HepG2 (cell line): ENCODE measurements at regions not wholly inside any gene's neighbourhood (a gene's known extent, or its start where the extent isn't known, plus 50 kb on each side); places are given as distances from the start of the nearest gene placed in this dataset.

Experiments
- CAMTA2 ChIP-seq: sonication (generic); formaldehyde crosslinking; IDR thresholded peaks from 2 replicates; pipeline ENCODE4 v1.4.0; 2020; ENCODE audit warnings: mild to moderate bottlenecking, missing genetic modification reagents, borderline replicate concordance
- HMGXB3 ChIP-seq: sonication (generic); formaldehyde crosslinking; IDR thresholded peaks from 2 replicates; pipeline ENCODE4 v1.4.0; 2020; ENCODE audit warnings: missing genetic modification reagents, borderline replicate concordance
- NFE2L2 ChIP-seq: fragments of 150-350 bp; IDR thresholded peaks from 2 replicates; pipeline ENCODE4 v1.6.1; 2014; ENCODE audit warnings: low read length
- RARA ChIP-seq: IDR thresholded peaks from 2 replicates; pipeline ENCODE4 v1.6.1; 2016; ENCODE audit warnings: missing genetic modification reagents, missing compliant biosample characterization
- RBM22 ChIP-seq: fragments of 200-400 bp; formaldehyde crosslinking; optimal IDR thresholded peaks from 2 replicates; pipeline ENCODE3; 2017; ENCODE audit warnings: mild to moderate bottlenecking, low read length, moderate library complexity
- SALL1 ChIP-seq: sonication (generic); formaldehyde crosslinking; IDR thresholded peaks from 2 replicates; pipeline ENCODE4 v1.8.0; 2022; ENCODE audit warnings: mild to moderate bottlenecking, missing genetic modification reagents
- ZBTB34 ChIP-seq: sonication (generic); formaldehyde crosslinking; IDR thresholded peaks from 2 replicates; pipeline ENCODE4 v1.8.0; 2022; ENCODE audit warnings: mild to moderate bottlenecking, missing genetic modification reagents
- ZBTB8A ChIP-seq: sonication (generic); formaldehyde crosslinking; IDR thresholded peaks from 2 replicates; pipeline ENCODE4 v1.4.0; 2020; ENCODE audit warnings: mild to moderate bottlenecking, low read depth, missing genetic modification reagents, borderline replicate concordance
- ZFYVE20 ChIP-seq: sonication (generic); formaldehyde crosslinking; IDR thresholded peaks from 2 replicates; pipeline ENCODE4 v1.8.0; 2023; ENCODE audit warnings: low read depth, mild to moderate bottlenecking, moderate library complexity, missing genetic modification reagents, borderline replicate concordance
- ZMAT5 ChIP-seq: sonication (generic); formaldehyde crosslinking; IDR thresholded peaks from 2 replicates; pipeline ENCODE4 v1.5.0; 2020; ENCODE audit warnings: mild to moderate bottlenecking, low read depth, missing genetic modification reagents, borderline replicate concordance
- ZMYM4 ChIP-seq: sonication (generic); formaldehyde crosslinking; IDR thresholded peaks from 2 replicates; pipeline ENCODE4 v1.8.1; 2023; ENCODE audit warnings: mild to moderate bottlenecking, missing genetic modification reagents
- ZNF124 ChIP-seq: sonication (generic); formaldehyde crosslinking; IDR thresholded peaks from 2 replicates; pipeline ENCODE4 v1.4.0; 2020; ENCODE audit warnings: missing genetic modification reagents
- ZNF136 ChIP-seq: sonication (generic); formaldehyde crosslinking; IDR thresholded peaks from 2 replicates; pipeline ENCODE4 v1.8.1; 2022; ENCODE audit warnings: low read depth, mild to moderate bottlenecking, moderate library complexity, missing genetic modification reagents
- ZNF441 ChIP-seq: sonication (generic); formaldehyde crosslinking; IDR thresholded peaks from 2 replicates; pipeline ENCODE4 v1.7.0; 2021; ENCODE audit warnings: missing genetic modification reagents, borderline replicate concordance
- ZNF446 ChIP-seq: sonication (generic); formaldehyde crosslinking; IDR thresholded peaks from 2 replicates; pipeline ENCODE4 v1.5.0; 2020; ENCODE audit warnings: mild to moderate bottlenecking, missing genetic modification reagents
- ZNF510 ChIP-seq: sonication (generic); formaldehyde crosslinking; IDR thresholded peaks from 2 replicates; pipeline ENCODE4 v1.4.0; 2020; ENCODE audit warnings: low read depth, mild to moderate bottlenecking, missing genetic modification reagents
- ZNF678 ChIP-seq: sonication (generic); formaldehyde crosslinking; IDR thresholded peaks from 2 replicates; pipeline ENCODE4 v1.4.0; 2020; ENCODE audit warnings: mild to moderate bottlenecking, missing genetic modification reagents
- ZNF775 ChIP-seq: sonication (generic); formaldehyde crosslinking; IDR thresholded peaks from 2 replicates; pipeline ENCODE4 v1.4.0; 2020; ENCODE audit warnings: missing genetic modification reagents, mild to moderate bottlenecking, moderate library complexity, borderline replicate concordance
- TF ChIP-seq, protein P1 (sequence below): sonication (generic); formaldehyde crosslinking; IDR thresholded peaks from 2 replicates; pipeline ENCODE4 v1.4.0; 2020; ENCODE audit warnings: missing genetic modification reagents, borderline replicate concordance
- TF ChIP-seq, protein P2 (sequence below): IDR thresholded peaks from 2 replicates; pipeline ENCODE4 v1.6.1; 2016; ENCODE audit warnings: control low read depth

DNA sequence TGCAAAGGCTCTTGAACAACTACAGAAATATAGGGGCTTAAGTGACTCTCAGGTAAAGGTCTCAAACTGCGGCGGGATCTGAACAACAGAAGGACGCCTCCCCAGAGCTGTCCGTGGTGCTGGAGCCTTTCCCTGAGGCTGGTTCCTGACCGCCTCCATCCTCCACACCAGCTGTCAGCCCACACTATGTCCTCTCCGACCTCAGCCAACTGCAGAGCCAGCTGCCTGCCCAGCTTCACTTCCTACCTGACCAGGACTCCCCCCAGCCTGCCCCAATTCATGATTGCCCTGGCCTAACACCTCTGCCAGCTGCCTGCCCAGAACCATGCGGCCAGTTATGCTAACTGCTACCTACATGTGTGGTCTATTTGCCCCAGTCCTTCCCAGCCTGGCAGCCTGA lies 63.6 kb upstream of the ZC3H12A start (continued):
- no peak for TF ChIP-seq ZFYVE20
- no peak for TF ChIP-seq ZNF510
- 0 out of 2 replicates have a peak, but pooled peaks have one; percentile 36 for TF ChIP-seq HMGXB3 (CRISPR knock-in tag)
- peak; percentile 58; the same call in 1 of the 2 replicates for TF ChIP-seq ZNF441
- no peak for TF ChIP-seq ZMAT5 (CRISPR knock-in tag)
- no peak for TF ChIP-seq ZNF678 (CRISPR knock-in tag)
- TF ChIP-seq CAMTA2 (CRISPR knock-in tag) = no peak
- TF ChIP-seq SALL1 = peak; percentile 65
- no peak for TF ChIP-seq ZNF136 (CRISPR knock-in tag)
- no peak for TF ChIP-seq ZBTB34 (CRISPR knock-in tag)
- TF ChIP-seq ZNF446 = 0 out of 2 replicates have a peak, but pooled peaks have one; percentile 33
- TF ChIP-seq ZNF124 = no peak; the same call in 1 of the 2 replicates
- TF ChIP-seq, protein P1, sequence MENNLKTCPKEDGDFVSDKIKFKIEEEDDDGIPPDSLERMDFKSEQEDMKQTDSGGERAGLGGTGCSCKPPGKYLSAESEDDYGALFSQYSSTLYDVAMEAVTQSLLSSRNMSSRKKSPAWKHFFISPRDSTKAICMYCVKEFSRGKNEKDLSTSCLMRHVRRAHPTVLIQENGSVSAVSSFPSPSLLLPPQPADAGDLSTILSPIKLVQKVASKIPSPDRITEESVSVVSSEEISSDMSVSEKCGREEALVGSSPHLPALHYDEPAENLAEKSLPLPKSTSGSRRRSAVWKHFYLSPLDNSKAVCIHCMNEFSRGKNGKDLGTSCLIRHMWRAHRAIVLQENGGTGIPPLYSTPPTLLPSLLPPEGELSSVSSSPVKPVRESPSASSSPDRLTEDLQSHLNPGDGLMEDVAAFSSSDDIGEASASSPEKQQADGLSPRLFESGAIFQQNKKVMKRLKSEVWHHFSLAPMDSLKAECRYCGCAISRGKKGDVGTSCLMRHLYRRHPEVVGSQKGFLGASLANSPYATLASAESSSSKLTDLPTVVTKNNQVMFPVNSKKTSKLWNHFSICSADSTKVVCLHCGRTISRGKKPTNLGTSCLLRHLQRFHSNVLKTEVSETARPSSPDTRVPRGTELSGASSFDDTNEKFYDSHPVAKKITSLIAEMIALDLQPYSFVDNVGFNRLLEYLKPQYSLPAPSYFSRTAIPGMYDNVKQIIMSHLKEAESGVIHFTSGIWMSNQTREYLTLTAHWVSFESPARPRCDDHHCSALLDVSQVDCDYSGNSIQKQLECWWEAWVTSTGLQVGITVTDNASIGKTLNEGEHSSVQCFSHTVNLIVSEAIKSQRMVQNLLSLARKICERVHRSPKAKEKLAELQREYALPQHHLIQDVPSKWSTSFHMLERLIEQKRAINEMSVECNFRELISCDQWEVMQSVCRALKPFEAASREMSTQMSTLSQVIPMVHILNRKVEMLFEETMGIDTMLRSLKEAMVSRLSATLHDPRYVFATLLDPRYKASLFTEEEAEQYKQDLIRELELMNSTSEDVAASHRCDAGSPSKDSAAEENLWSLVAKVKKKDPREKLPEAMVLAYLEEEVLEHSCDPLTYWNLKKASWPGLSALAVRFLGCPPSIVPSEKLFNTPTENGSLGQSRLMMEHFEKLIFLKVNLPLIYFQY (CRISPR knock-in tag) = no peak
- 0 out of 2 replicates have a peak, but pooled peaks have one; percentile 18 for TF ChIP-seq RARA (CRISPR knock-in tag)
- TF ChIP-seq ZNF775 (CRISPR knock-in tag) = no peak
- TF ChIP-seq RBM22 = no peak
- TF ChIP-seq, protein P2, sequence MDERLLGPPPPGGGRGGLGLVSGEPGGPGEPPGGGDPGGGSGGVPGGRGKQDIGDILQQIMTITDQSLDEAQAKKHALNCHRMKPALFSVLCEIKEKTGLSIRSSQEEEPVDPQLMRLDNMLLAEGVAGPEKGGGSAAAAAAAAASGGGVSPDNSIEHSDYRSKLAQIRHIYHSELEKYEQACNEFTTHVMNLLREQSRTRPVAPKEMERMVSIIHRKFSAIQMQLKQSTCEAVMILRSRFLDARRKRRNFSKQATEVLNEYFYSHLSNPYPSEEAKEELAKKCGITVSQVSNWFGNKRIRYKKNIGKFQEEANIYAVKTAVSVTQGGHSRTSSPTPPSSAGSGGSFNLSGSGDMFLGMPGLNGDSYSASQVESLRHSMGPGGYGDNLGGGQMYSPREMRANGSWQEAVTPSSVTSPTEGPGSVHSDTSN (CRISPR knock-in tag) = no peak
- TF ChIP-seq NFE2L2 = no peak
- TF ChIP-seq ZBTB8A (CRISPR knock-in tag) = no peak
- TF ChIP-seq ZMYM4 (CRISPR knock-in tag) = no peak
